ENCODE measurements at regions not wholly inside any gene's neighbourhood (a gene's known extent, or its start where the extent isn't known, plus 50 kb on each side); places are given as distances from the start of the nearest gene placed in this dataset.

DNA sequence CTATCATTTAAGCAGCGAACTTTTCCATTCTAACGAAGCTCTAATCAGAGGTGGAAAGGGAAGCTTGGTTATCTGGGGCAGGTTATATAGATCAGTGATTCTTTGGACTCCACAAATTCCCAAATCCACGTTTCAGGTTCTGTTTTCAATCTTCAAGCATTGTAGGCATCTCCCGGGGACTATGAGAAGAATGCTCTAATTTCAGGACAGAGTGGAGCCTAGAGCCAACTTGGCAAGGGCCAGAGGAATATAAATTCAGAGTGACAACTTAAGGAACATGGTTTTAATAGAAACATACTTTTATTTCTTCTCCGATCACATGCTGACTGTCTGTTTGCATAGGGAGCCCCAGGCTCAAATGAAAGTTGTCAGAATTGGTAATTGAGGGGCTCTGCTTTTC lies 514.0 kb upstream of the KLF4 start:
- Histone ChIP-seq H3K36me3 (ENCODE audit: control insufficient read depth, insufficient read depth, low read length) (no peaks in the 10 kb centered on the region), H3K4me3 (ENCODE audit: insufficient read depth, low read depth, low read length) (no peak overlapping the region), H3K9me3 (ENCODE audit: control insufficient read depth, low read length) (no peaks in the 10 kb centered on the region), H3K4me1 (ENCODE audit: control insufficient read depth, insufficient read depth, low read length) (peaks cover 7% of the 10 kb centered on the region), H3K27ac (ENCODE audit: insufficient read depth, low read depth, low read length, poor library complexity, severe bottlenecking) (no peak overlapping the region), H3K27me3 (ENCODE audit: control insufficient read depth, insufficient read depth, low read length, poor library complexity, severe bottlenecking) (no peaks in the 10 kb centered on the region)
- WGBS, 2 experiments, result 90 to 93% methylated on average over 5 of the region's 5 CpGs

DNA sequence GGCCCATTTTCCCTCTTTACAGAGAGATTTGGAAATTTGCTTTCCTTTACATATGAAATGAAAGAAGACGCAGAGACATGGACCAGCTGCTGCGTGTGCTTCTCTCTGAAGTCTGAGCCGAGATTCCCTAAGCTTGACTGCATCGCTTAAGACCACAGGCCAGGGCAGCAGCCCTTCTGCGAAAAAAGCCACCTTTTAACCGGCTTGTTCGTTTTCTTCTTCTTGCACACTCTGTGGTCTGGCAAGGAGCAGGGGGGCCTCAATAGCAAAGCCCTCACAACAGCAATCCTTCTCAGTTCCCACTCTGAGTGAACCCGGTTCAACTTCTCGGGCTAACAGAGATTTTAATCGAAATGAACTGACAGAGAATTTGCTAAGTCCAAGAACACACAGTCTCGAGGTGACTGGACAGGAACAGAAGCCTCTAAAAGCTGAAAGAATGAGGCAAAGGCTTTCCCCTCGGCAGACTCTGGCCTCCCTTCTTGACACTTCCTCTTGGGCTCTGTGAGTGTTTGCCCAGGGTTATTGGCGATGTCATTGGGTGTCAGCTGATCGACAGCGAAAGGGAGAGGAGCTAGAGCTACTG lies 512.9 kb upstream of the KLF4 start:
- peaks cover 7% of the 10 kb centered on the region for H3K4me1 ChIP-seq (ENCODE audit: control insufficient read depth, insufficient read depth, low read length)
- no peaks in the 10 kb centered on the region for H3K9me3 ChIP-seq (ENCODE audit: control insufficient read depth, low read length)

DNA sequence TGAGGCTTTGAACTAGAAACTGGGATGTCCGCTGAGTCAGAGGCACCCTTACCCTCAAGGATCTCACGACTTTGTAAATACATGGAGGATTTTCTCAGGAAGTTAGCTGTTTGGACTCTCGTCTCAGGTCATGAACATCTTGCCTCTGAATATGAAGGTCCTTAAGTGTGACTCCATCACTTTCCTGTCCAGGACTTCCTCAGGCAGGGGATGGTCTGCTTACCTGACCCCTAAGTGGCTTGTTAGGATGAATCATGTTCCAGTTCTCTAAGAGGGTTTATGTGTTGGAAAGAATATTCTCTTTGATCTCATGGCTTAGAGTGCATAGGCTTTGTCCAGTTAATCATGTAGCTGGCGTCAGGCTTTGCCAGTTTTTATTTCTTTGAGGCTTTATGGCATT lies 511.7 kb upstream of the KLF4 start:
- H3K36me3 ChIP-seq (ENCODE audit: control insufficient read depth, insufficient read depth, low read length), result no peaks in the 10 kb centered on the region
- WGBS, 2 experiments, result 87 to 96% methylated on average over 4 of the region's 4 CpGs
- peaks cover 7% of the 10 kb centered on the region for H3K4me1 ChIP-seq (ENCODE audit: control insufficient read depth, insufficient read depth, low read length)
- H3K27ac ChIP-seq (ENCODE audit: insufficient read depth, low read depth, low read length, poor library complexity, severe bottlenecking), result no peak overlapping the region
- H3K9me3 ChIP-seq (ENCODE audit: control insufficient read depth, low read length), result no peaks in the 10 kb centered on the region
- H3K27me3 ChIP-seq (ENCODE audit: control insufficient read depth, insufficient read depth, low read length, poor library complexity, severe bottlenecking), result no peaks in the 10 kb centered on the region
- H3K4me3 ChIP-seq (ENCODE audit: insufficient read depth, low read depth, low read length), result no peak overlapping the region

More for the DNA sequence above, 512.9 kb upstream of the KLF4 start:
- Histone ChIP-seq H3K27me3 (ENCODE audit: control insufficient read depth, insufficient read depth, low read length, poor library complexity, severe bottlenecking) (no peaks in the 10 kb centered on the region), H3K27ac (ENCODE audit: insufficient read depth, low read depth, low read length, poor library complexity, severe bottlenecking) (no peak overlapping the region), H3K36me3 (ENCODE audit: control insufficient read depth, insufficient read depth, low read length) (no peaks in the 10 kb centered on the region), H3K4me3 (ENCODE audit: insufficient read depth, low read depth, low read length) (no peak overlapping the region)
- WGBS, 2 experiments, result 89 to 91% methylated on average over 15 of the region's 15 CpGs

DNA sequence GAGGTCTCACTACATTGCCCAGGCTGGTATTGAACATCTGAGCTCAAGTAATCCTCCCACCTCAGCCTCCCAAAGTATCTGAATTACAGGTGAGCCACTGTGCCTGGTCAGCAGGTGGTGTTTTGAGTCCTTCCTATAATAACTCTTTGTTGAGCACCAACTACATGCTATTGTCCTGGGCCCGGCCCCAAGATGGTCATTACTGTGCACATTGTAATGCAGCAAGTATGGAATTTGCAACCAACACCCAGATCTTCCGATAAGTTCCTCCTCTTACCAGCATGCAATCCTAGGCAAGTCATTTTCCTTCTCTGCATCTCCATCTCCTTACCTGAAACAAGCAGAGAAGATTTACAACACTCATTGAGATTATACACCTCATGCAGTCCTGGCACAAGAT lies 510.3 kb upstream of the KLF4 start:
- H3K9me3 ChIP-seq (ENCODE audit: control insufficient read depth, low read length), result no peaks in the 10 kb centered on the region
- no peaks in the 10 kb centered on the region for H3K27me3 ChIP-seq (ENCODE audit: control insufficient read depth, insufficient read depth, low read length, poor library complexity, severe bottlenecking)
- H3K4me3 ChIP-seq (ENCODE audit: insufficient read depth, low read depth, low read length), result no peak overlapping the region
- H3K27ac ChIP-seq (ENCODE audit: insufficient read depth, low read depth, low read length, poor library complexity, severe bottlenecking), result no peak overlapping the region
- peaks cover 7% of the 10 kb centered on the region for H3K4me1 ChIP-seq (ENCODE audit: control insufficient read depth, insufficient read depth, low read length)
- WGBS, 2 experiments, result 91 to 96% methylated on average over 2 of the region's 2 CpGs
- H3K36me3 ChIP-seq (ENCODE audit: control insufficient read depth, insufficient read depth, low read length), result no peaks in the 10 kb centered on the region

DNA sequence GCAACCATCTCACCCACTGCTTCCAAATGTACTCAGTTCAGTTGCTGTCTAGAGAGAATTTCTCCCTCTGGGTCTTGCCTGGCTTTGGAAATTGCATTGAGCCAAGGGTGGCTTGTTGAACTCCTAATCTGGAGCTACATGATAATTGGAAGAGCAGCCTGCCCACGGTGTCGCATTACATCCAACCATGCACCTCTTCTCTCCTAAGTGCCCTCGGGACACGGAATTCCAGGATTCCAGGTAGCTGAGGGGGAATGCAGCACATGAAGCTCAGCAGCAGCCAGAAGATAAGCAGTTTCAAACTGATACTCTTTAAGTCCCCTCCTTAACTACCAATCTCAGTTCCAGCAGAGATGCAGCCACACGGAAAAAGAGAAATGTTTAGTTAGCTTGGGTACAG lies 509.4 kb upstream of the KLF4 start:
- no peaks in the 10 kb centered on the region for H3K36me3 ChIP-seq (ENCODE audit: control insufficient read depth, insufficient read depth, low read length)
- no peaks in the 10 kb centered on the region for H3K27me3 ChIP-seq (ENCODE audit: control insufficient read depth, insufficient read depth, low read length, poor library complexity, severe bottlenecking)
- WGBS, 2 experiments, result 44 to 48% methylated on average over 5 of the region's 5 CpGs
- no peak overlapping the region for H3K27ac ChIP-seq (ENCODE audit: insufficient read depth, low read depth, low read length, poor library complexity, severe bottlenecking)
- H3K4me1 ChIP-seq (ENCODE audit: control insufficient read depth, insufficient read depth, low read length), result peaks cover 7% of the 10 kb centered on the region
- H3K4me3 ChIP-seq (ENCODE audit: insufficient read depth, low read depth, low read length), result no peak overlapping the region
- H3K9me3 ChIP-seq (ENCODE audit: control insufficient read depth, low read length), result no peaks in the 10 kb centered on the region

DNA sequence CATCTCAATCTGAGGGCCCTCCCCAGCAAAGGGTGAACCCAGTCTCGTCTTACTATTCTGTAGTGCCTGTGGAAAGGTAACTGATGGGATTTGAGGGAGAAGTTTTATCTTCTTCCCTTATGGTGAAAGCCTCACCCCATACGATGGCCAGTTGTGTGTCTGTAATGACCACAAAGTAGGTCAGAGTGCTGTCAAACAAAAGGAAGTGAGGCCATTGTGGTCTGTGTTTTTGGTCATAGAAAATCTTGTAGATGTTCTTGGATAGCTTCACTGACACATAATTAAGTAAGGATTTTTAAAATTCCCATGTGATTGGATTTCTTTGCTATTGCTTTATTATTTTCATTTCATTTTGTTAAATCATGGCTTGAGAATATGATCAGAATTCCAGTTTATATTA lies 505.1 kb upstream of the KLF4 start:
- Histone ChIP-seq H3K9me3 (ENCODE audit: control insufficient read depth, low read length) (no peaks in the 10 kb centered on the region), H3K4me3 (ENCODE audit: insufficient read depth, low read depth, low read length) (no peak overlapping the region), H3K27ac (ENCODE audit: insufficient read depth, low read depth, low read length, poor library complexity, severe bottlenecking) (no peak overlapping the region), H3K4me1 (ENCODE audit: control insufficient read depth, insufficient read depth, low read length) (peaks cover 7% of the 10 kb centered on the region), H3K36me3 (ENCODE audit: control insufficient read depth, insufficient read depth, low read length) (no peaks in the 10 kb centered on the region), H3K27me3 (ENCODE audit: control insufficient read depth, insufficient read depth, low read length, poor library complexity, severe bottlenecking) (no peaks in the 10 kb centered on the region)
- 85 to 90% methylated on average over 2 of the region's 2 CpGs for WGBS, 2 experiments

DNA sequence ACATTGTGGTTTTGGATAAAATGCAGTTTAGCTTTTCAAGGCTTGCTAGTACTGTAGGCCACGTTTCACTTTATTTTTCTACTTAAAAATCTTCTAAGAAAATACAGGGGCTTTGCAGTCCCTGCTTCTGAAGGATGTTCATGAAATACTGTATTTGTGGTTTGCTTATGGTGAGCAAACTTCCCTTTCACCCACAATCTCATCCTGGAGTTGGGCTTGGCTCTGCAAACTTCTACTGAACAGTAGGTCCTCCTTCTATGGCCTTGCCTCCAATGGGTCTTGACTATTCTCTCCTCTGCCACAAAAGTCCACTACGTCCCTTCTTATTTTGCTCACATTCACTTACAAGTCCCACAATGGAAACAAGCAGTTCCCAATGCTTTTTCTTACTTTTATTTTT lies 502.7 kb upstream of the KLF4 start:
- H3K4me3 ChIP-seq (ENCODE audit: insufficient read depth, low read depth, low read length), result no peak overlapping the region
- H3K9me3 ChIP-seq (ENCODE audit: control insufficient read depth, low read length), result no peaks in the 10 kb centered on the region
- no peaks in the 10 kb centered on the region for H3K27me3 ChIP-seq (ENCODE audit: control insufficient read depth, insufficient read depth, low read length, poor library complexity, severe bottlenecking)
- 75 to 85% methylated on average over 1 to 2 of the region's 2 CpGs for WGBS, 2 experiments
- H3K36me3 ChIP-seq (ENCODE audit: control insufficient read depth, insufficient read depth, low read length), result no peaks in the 10 kb centered on the region
- no peaks in the 10 kb centered on the region for H3K4me1 ChIP-seq (ENCODE audit: control insufficient read depth, insufficient read depth, low read length)
- no peak overlapping the region for H3K27ac ChIP-seq (ENCODE audit: insufficient read depth, low read depth, low read length, poor library complexity, severe bottlenecking)

DNA sequence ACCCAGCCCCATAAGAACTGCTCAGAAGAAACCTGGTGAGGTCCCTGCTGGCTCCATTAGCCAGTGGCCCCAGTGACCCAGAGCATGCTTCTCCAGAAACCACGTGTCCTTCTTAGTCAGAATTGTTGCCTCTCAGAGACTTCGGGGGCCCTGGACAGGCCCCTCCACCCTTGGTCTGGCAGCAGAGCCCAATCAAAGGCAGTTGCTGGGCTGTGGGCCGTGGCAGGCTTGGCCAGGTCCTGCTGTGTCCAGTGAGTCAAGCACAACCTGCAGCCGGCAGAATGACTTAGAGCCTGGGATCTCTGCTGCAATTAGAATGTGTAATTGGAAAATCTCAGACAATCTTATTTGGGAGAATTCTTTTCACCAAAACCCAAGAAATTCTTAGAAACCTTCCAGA lies 502.0 kb upstream of the KLF4 start:
- H3K4me3 ChIP-seq (ENCODE audit: insufficient read depth, low read depth, low read length), result no peak overlapping the region

DNA sequence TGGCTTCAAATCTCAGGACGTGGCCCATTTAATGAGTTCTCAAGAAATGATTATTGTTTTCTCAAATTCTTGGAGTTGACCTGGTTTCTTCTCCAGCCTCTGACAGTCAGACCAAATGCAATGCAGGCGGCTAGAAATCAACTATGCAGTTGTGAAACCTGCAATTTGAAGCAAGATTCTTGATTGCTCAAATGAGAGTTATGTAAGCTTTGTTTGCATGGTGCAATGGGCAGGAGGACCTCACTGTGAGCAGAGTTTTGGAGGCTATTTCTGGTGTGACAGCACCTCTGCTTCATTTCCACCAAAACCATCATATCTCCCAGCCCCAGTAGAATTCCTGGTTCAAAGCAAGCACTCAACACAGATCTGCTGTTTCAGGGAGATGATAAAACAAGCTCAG lies 500.0 kb upstream of the KLF4 start:
- no peak overlapping the region for H3K27ac ChIP-seq (ENCODE audit: insufficient read depth, low read depth, low read length, poor library complexity, severe bottlenecking)
- no peaks in the 10 kb centered on the region for H3K9me3 ChIP-seq (ENCODE audit: control insufficient read depth, low read length)
- H3K36me3 ChIP-seq (ENCODE audit: control insufficient read depth, insufficient read depth, low read length), result no peaks in the 10 kb centered on the region
- H3K4me1 ChIP-seq (ENCODE audit: control insufficient read depth, insufficient read depth, low read length), result no peaks in the 10 kb centered on the region
- no peak overlapping the region for H3K4me3 ChIP-seq (ENCODE audit: insufficient read depth, low read depth, low read length)
- no peaks in the 10 kb centered on the region for H3K27me3 ChIP-seq (ENCODE audit: control insufficient read depth, insufficient read depth, low read length, poor library complexity, severe bottlenecking)
- WGBS, 2 experiments, result 90 to 95% methylated on average over 2 of the region's 2 CpGs

More for the DNA sequence above, 502.0 kb upstream of the KLF4 start:
- H3K9me3 ChIP-seq (ENCODE audit: control insufficient read depth, low read length), result no peaks in the 10 kb centered on the region
- no peaks in the 10 kb centered on the region for H3K4me1 ChIP-seq (ENCODE audit: control insufficient read depth, insufficient read depth, low read length)
- H3K36me3 ChIP-seq (ENCODE audit: control insufficient read depth, insufficient read depth, low read length), result no peaks in the 10 kb centered on the region
- no peaks in the 10 kb centered on the region for H3K27me3 ChIP-seq (ENCODE audit: control insufficient read depth, insufficient read depth, low read length, poor library complexity, severe bottlenecking)
- 90 to 92% methylated on average over 4 of the region's 4 CpGs for WGBS, 2 experiments
- no peak overlapping the region for H3K27ac ChIP-seq (ENCODE audit: insufficient read depth, low read depth, low read length, poor library complexity, severe bottlenecking)

DNA sequence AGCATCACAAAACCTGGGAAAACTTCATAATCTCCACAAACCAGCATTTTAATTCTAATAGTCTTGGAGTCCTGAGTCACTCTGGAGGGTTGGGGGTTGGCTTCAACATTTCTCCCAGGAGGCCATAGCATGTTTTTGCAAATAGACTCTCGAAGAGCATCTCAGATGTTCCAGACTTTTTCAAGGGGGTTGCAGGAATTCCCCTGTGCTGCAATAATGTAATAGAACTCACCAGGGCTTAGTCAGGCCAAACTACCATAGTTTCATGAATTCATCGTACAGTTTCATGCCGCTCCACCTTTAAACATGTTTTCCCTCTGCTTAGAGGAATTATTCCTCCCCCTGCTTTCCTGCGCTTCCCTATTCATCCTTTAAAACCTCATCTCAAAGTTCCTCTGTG lies 499.5 kb upstream of the KLF4 start:
- Histone ChIP-seq H3K36me3 (ENCODE audit: control insufficient read depth, insufficient read depth, low read length) (no peaks in the 10 kb centered on the region), H3K9me3 (ENCODE audit: control insufficient read depth, low read length) (no peaks in the 10 kb centered on the region), H3K27ac (ENCODE audit: insufficient read depth, low read depth, low read length, poor library complexity, severe bottlenecking) (no peak overlapping the region), H3K4me3 (ENCODE audit: insufficient read depth, low read depth, low read length) (no peak overlapping the region), H3K27me3 (ENCODE audit: control insufficient read depth, insufficient read depth, low read length, poor library complexity, severe bottlenecking) (no peaks in the 10 kb centered on the region), H3K4me1 (ENCODE audit: control insufficient read depth, insufficient read depth, low read length) (no peaks in the 10 kb centered on the region)
- WGBS, 2 experiments, result 68 to 69% methylated on average over 4 of the region's 4 CpGs

DNA sequence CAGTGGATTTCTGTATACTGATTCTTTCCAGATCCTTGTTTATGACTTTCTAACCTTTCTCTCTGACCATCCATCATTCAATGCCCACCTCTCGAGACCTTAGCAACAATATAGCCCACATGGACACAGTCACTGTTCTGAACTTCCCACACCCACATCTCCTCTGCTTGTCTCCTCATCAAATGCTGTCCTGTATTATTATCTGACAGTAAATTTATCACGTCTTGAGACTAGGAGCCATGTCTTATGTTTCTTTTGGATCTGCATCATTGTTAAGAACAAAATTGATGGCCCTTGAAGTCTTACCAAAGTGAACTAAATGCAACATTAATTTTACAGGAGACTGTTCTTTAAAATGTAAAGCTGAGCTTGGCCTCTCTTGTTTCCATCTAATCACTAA lies 495.4 kb upstream of the KLF4 start:
- Histone ChIP-seq H3K36me3 (ENCODE audit: control insufficient read depth, insufficient read depth, low read length) (no peaks in the 10 kb centered on the region), H3K4me1 (ENCODE audit: control insufficient read depth, insufficient read depth, low read length) (no peaks in the 10 kb centered on the region), H3K27me3 (ENCODE audit: control insufficient read depth, insufficient read depth, low read length, poor library complexity, severe bottlenecking) (no peaks in the 10 kb centered on the region), H3K4me3 (ENCODE audit: insufficient read depth, low read depth, low read length) (no peak overlapping the region), H3K27ac (ENCODE audit: insufficient read depth, low read depth, low read length, poor library complexity, severe bottlenecking) (no peak overlapping the region), H3K9me3 (ENCODE audit: control insufficient read depth, low read length) (no peaks in the 10 kb centered on the region)
- WGBS, 2 experiments, result 89% methylated on average over 2 of the region's 2 CpGs
